SK-N-SH (cell line): ENCODE measurements at regions not wholly inside any gene's neighbourhood (a gene's known extent, or its start where the extent isn't known, plus 50 kb on each side); places are given as distances from the start of the nearest gene placed in this dataset.

Source experiments
- CTCF ChIA-PET: fragments of 300-600, 350-600 bp; formaldehyde crosslinking; extraction: SDS; loops from one replicate; lab custom pipeline; 2021; lab: Yijun Ruan, JAX
- POLR2A ChIA-PET: fragments of 350-600 bp; sonication (Branson Sonifier 250); formaldehyde crosslinking; extraction: SDS; loops from one replicate; lab custom pipeline; 2020; ENCODE audit warnings: antibody characterized with exemption, inconsistent platforms; lab: Yijun Ruan, JAX
- DNase-seq: peaks from one replicate; pipeline ENCODE4 v3.0.0; 2012
- H2AFZ ChIP-seq: fragments of 200-600 bp; sonication (generic); 2 replicates; pipeline ENCODE4 v1.8.1; 2016; ENCODE audit warnings: antibody characterized with exemption, mild to moderate bottlenecking, low read depth
- H3F3A ChIP-seq: fragments of 200-600 bp; sonication (generic); replicated peaks from 2 replicates; pipeline ENCODE3; 2016; ENCODE audit warnings: antibody characterized with exemption, mild to moderate bottlenecking; ENCODE audit not compliant: insufficient read depth
- H3K27ac ChIP-seq, 2 experiments: fragments of 200-500 bp in 1 of 2; fragments of 200-600 bp in 1 of 2; sonication (Bioruptor generic) in 1 of 2; sonication (generic), shearing (Covaris generic) in 1 of 2; 2 replicates each; pipeline versions ENCODE4 v1.5.1 to v1.6.1; 2014 to 2016; ENCODE audit warnings: low read depth in 2 of 2, inconsistent platforms in 1 of 2, low read length in 1 of 2, mild to moderate bottlenecking in 1 of 2, mixed read lengths in 1 of 2
- H3K27me3 ChIP-seq: fragments of 200-600 bp; sonication (generic), shearing (Covaris generic); 2 replicates; pipeline ENCODE4 v1.6.1; 2016; ENCODE audit warnings: mixed run types; ENCODE audit not compliant: insufficient read depth
- H3K36me3 ChIP-seq, 2 experiments: fragments of 200-500 bp in 1 of 2; fragments of 200-600 bp in 1 of 2; sonication (Bioruptor generic) in 1 of 2; sonication (generic) in 1 of 2; replicated peaks in 1 of 2; 2 replicates each; pipeline versions ENCODE3 to v1.5.1; 2014 to 2016; ENCODE audit warnings: low read length in 1 of 2, mild to moderate bottlenecking in 1 of 2; ENCODE audit not compliant: insufficient read depth in 2 of 2, control insufficient read depth in 1 of 2
- H3K4me1 ChIP-seq, 2 experiments: fragments of 200-500 bp in 1 of 2; fragments of 200-600 bp in 1 of 2; sonication (Bioruptor generic) in 1 of 2; sonication (generic), shearing (Covaris generic) in 1 of 2; 2 replicates each; pipeline versions ENCODE4 v1.5.1 to v1.6.1; 2014 to 2016; ENCODE audit warnings: low read depth in 1 of 2, low read length in 1 of 2, mixed run types in 1 of 2; ENCODE audit not compliant: insufficient read depth in 2 of 2, control insufficient read depth in 1 of 2
- H3K4me2 ChIP-seq: fragments of 200-600 bp; sonication (generic), shearing (Covaris generic); 2 replicates; pipeline ENCODE4 v1.6.1; 2017; ENCODE audit warnings: mixed run types
- H3K4me3 ChIP-seq, 2 experiments: fragments of 200-500 bp in 1 of 2; fragments of 200-600 bp in 1 of 2; sonication (Bioruptor generic) in 1 of 2; sonication (generic), shearing (Covaris generic) in 1 of 2; 2 replicates each; pipeline versions ENCODE4 v1.5.1 to v1.8.1; 2014 to 2016; ENCODE audit warnings: low read depth in 2 of 2, inconsistent platforms in 1 of 2, low read length in 1 of 2, mild to moderate bottlenecking in 1 of 2, mixed read lengths in 1 of 2, moderate library complexity in 1 of 2
- H3K79me2 ChIP-seq: fragments of 200-600 bp; sonication (generic); 2 replicates; pipeline ENCODE4 v1.8.1; 2017; ENCODE audit warnings: mild to moderate bottlenecking; ENCODE audit not compliant: insufficient read depth
- H3K9ac ChIP-seq: fragments of 200-600 bp; sonication (generic); 2 replicates; pipeline ENCODE4 v1.6.1; 2017; ENCODE audit warnings: mixed run types
- H3K9me2 ChIP-seq: fragments of 200-600 bp; sonication (generic); 2 replicates; pipeline ENCODE4 v1.6.1; 2017; ENCODE audit warnings: mixed run types
- H3K9me3 ChIP-seq: fragments of 200-600 bp; sonication (generic); 2 replicates; pipeline ENCODE4 v1.6.1; 2017; ENCODE audit warnings: mixed run types, mild to moderate bottlenecking, moderate library complexity
- H4K20me1 ChIP-seq: fragments of 200-600 bp; sonication (generic); 2 replicates; pipeline ENCODE4 v1.6.1; 2017; ENCODE audit warnings: mild to moderate bottlenecking, mixed run types; ENCODE audit not compliant: insufficient read depth
- EP300 ChIP-seq, 2 experiments: IDR thresholded peaks; 2 replicates each; pipeline versions ENCODE4 v1.4.0 to v1.6.1; 2012; ENCODE audit warnings: borderline replicate concordance in 1 of 2, low read depth in 1 of 2, low read length in 1 of 2
- FOXM1 ChIP-seq: IDR thresholded peaks from 2 replicates; pipeline ENCODE4 v1.4.0; 2012; ENCODE audit warnings: low read depth, mild to moderate bottlenecking
- GATA2 ChIP-seq: sonication (generic); formaldehyde crosslinking; IDR thresholded peaks from 2 replicates; pipeline ENCODE4 v1.5.0; 2020; ENCODE audit warnings: mild to moderate bottlenecking, missing genetic modification reagents
- JUND ChIP-seq: IDR thresholded peaks from 2 replicates; pipeline ENCODE4 v1.4.0; 2012
- NFIC ChIP-seq: IDR thresholded peaks from 2 replicates; pipeline ENCODE4 v1.4.0; 2012; ENCODE audit warnings: borderline replicate concordance
- NRF1 ChIP-seq: IDR thresholded peaks from 2 replicates; pipeline ENCODE4 v1.6.1; 2012; ENCODE audit warnings: low read depth, mild to moderate bottlenecking, low read length
- POLR2AphosphoS5 ChIP-seq: IDR thresholded peaks from 2 replicates; pipeline ENCODE4 v1.6.1; 2012; ENCODE audit warnings: low read depth, low read length
- RCOR1 ChIP-seq: fragments of 150-350 bp; IDR thresholded peaks from 2 replicates; pipeline ENCODE4 v1.6.1; 2017; ENCODE audit warnings: antibody characterized with exemption, low read length
- REST ChIP-seq: IDR thresholded peaks from 2 replicates; pipeline ENCODE4 v1.6.1; 2012; ENCODE audit warnings: mild to moderate bottlenecking, low read depth, low read length, moderate library complexity
- SMC3 ChIP-seq: IDR thresholded peaks from 2 replicates; pipeline ENCODE4 v1.6.1; 2012; ENCODE audit warnings: low read depth, low read length, improper control_type of control experiment
- USF2 ChIP-seq: fragments of 150-350 bp; IDR thresholded peaks from 2 replicates; pipeline ENCODE4 v1.6.1; 2017; ENCODE audit warnings: antibody characterized with exemption, low read length, low read depth, borderline replicate concordance
- WGBS: methylation state at CpG from one replicate; pipeline ENCODE4 v1.1.6; 2017; ENCODE audit warnings: low lambda C conversion rate; 5-methylcytosine and 5-hydroxymethylcytosine counted together
- TF ChIP-seq, protein P1 (sequence below): fragments of 200-600 bp; sonication (generic); IDR thresholded peaks from 2 replicates; pipeline ENCODE4 v1.6.1; 2017; ENCODE audit warnings: antibody characterized with exemption, mild to moderate bottlenecking, moderate library complexity

DNA sequence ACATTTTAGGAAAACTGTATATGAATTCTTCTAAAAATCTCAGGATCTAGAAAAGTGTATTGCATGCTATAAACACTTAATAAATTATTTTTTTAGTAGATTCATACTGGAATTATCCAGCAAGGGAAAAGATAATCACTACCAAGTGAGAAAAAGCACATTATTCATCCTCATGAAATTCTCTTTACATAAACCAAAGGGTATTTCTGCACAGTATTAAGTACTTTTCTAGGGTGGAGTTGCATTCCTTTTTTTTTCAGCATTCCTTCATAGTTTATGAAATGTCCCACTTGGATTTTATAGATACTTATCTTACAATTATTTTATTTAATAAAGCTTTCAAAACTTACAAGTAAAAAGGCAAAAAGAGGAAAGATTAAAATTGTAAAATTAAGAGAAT is 403.3 kb downstream of the HGF start:
- peaks cover 3% of the 10 kb centered on the region for H3F3A ChIP-seq
- TF ChIP-seq USF2 (no peak), POLR2AphosphoS5 (no peak)
- TF ChIP-seq, protein P1, sequence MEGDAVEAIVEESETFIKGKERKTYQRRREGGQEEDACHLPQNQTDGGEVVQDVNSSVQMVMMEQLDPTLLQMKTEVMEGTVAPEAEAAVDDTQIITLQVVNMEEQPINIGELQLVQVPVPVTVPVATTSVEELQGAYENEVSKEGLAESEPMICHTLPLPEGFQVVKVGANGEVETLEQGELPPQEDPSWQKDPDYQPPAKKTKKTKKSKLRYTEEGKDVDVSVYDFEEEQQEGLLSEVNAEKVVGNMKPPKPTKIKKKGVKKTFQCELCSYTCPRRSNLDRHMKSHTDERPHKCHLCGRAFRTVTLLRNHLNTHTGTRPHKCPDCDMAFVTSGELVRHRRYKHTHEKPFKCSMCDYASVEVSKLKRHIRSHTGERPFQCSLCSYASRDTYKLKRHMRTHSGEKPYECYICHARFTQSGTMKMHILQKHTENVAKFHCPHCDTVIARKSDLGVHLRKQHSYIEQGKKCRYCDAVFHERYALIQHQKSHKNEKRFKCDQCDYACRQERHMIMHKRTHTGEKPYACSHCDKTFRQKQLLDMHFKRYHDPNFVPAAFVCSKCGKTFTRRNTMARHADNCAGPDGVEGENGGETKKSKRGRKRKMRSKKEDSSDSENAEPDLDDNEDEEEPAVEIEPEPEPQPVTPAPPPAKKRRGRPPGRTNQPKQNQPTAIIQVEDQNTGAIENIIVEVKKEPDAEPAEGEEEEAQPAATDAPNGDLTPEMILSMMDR, result no peak
- CTCF ChIA-PET, result no interaction called here

GRCh38 chr7:81361769-81362312 is 408.0 kb downstream of the HGF start:
- Histone ChIP-seq H3K4me2 (no peak overlapping the region), H3K36me3 (no peaks in the 10 kb centered on the region), H3K27ac (no peak overlapping the region), H3K4me3 (no peak overlapping the region), H3K9me3 (no peaks in the 10 kb centered on the region), H3K4me1 (peaks cover 0 to 6% of the 10 kb centered on the region in 2 experiments; a peak in 2 of 4 replicates), H3K9me2 (no peaks in the 10 kb centered on the region), H3K9ac (no peak overlapping the region), H3F3A (no peaks in the 10 kb centered on the region), H2AFZ (no peak overlapping the region), H4K20me1 (no peaks in the 10 kb centered on the region), H3K27me3 (no peaks in the 10 kb centered on the region), H3K79me2 (no peaks in the 10 kb centered on the region)
- 82% methylated on average over 2 of the region's 2 CpGs for WGBS
- peak; percentile 15 for DNase-seq
- TF ChIP-seq GATA2 (CRISPR knock-in tag) (peak; percentile 45; the same call in 1 of the 2 replicates), USF2 (no peak), EP300 (IDR thresholded peaks at IDR 0.05; ENCODE audit: borderline replicate concordance in 1 of 2, low read depth in 1 of 2, low read length in 1 of 2) (0 out of 4 replicates have a peak, but pooled peaks of 1 of the 2 experiments have one; percentile 22)
- CTCF ChIA-PET, result interaction anchor here (1.4 kb wide), 1 partner anchor 442 kb away, joined by 4 read pairs; the partner anchor contains the start of gene SEMA3C
- POLR2A ChIA-PET, result no interaction called here

More for the DNA sequence above, 403.3 kb downstream of the HGF start:
- no peak for DNase-seq
- no peak overlapping the region for H3K9ac ChIP-seq
- no peak overlapping the region for H3K4me3 ChIP-seq
- H3K79me2 ChIP-seq, result no peaks in the 10 kb centered on the region
- POLR2A ChIA-PET, result no interaction called here
- peaks cover 4 to 6% of the 10 kb centered on the region in 2 experiments; a peak in 3 of 4 replicates for H3K4me1 ChIP-seq
- no peaks in the 10 kb centered on the region for H3K9me3 ChIP-seq
- no peak overlapping the region for H2AFZ ChIP-seq
- no peaks in the 10 kb centered on the region for H4K20me1 ChIP-seq
- H3K36me3 ChIP-seq, result no peaks in the 10 kb centered on the region
- H3K9me2 ChIP-seq, result no peaks in the 10 kb centered on the region
- no peak overlapping the region for H3K4me2 ChIP-seq
- peak overlapping the region in 1 of 2 experiments; percentile 71; a peak in 1 of 4 replicates for H3K27ac ChIP-seq
- no peaks in the 10 kb centered on the region for H3K27me3 ChIP-seq

DNA sequence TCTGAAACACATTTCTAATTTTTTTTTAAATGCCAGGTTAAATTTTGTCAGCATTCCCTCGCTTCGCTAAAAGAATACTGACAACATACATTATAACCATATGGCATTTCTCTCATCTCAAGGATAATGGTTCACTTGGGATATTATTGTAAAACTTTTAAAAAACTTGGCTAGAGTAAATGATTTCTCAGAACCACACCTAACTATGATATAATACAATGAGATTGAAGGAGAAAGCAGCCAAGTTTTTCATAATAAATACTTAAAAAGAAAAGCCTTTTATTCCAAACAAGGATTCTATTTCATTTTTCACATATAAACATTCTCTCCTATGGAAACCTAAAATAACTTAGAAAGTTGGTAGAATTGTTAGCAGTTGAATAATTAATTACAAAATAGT is 413.9 kb downstream of the HGF start:
- Histone ChIP-seq H3K36me3 (no peaks in the 10 kb centered on the region), H3K4me3 (no peak overlapping the region), H3K4me2 (no peak overlapping the region), H3K9ac (no peak overlapping the region), H2AFZ (no peak overlapping the region), H3F3A (no peaks in the 10 kb centered on the region), H4K20me1 (no peaks in the 10 kb centered on the region), H3K27ac (no peak overlapping the region), H3K9me2 (peaks cover 6% of the 10 kb centered on the region; the same call in 1 of the 2 replicates), H3K27me3 (no peaks in the 10 kb centered on the region), H3K4me1 (no peaks in the 10 kb centered on the region; a peak in 1 of 4 replicates), H3K9me3 (no peaks in the 10 kb centered on the region), H3K79me2 (no peaks in the 10 kb centered on the region)
- POLR2A ChIA-PET, result no interaction called here
- CTCF ChIA-PET, result no interaction called here
- 98% methylated on average over 2 of the region's 2 CpGs for WGBS
- DNase-seq, result no peak
- no peak for TF ChIP-seq NRF1
- TF ChIP-seq SMC3, result no peak
- no peak for TF ChIP-seq JUND
- TF ChIP-seq REST, result no peak
- no peak for TF ChIP-seq USF2
- TF ChIP-seq RCOR1, result no peak
- TF ChIP-seq FOXM1, result no peak
- TF ChIP-seq POLR2AphosphoS5, result no peak
- no peak for TF ChIP-seq NFIC
